ENCODE measurements at regions not wholly inside any gene's neighbourhood (a gene's known extent, or its start where the extent isn't known, plus 50 kb on each side); places are given as distances from the start of the nearest gene placed in this dataset.

- H2AFZ ChIP-seq (ENCODE audit: low read length), result no peak overlapping the region
- TF ChIP-seq CTCF (conservative IDR thresholded peaks at IDR 0.05; ENCODE audit: low read length), result no peak
- no peak for TF ChIP-seq EZH2phosphoT487 (IDR thresholded peaks at IDR 0.05; ENCODE audit: borderline replicate concordance, low read depth, low read length)
- intact Hi-C loops (cut with micrococcal nuclease; ENCODE audit: unreplicated experiment), result no loop called here
- BruUV-seq (replicated peaks), result no TSS peak
- H4K20me1 ChIP-seq (ENCODE audit: insufficient read depth, low read length), result no peaks in the 10 kb centered on the region
- H3K9me3 ChIP-seq (ENCODE audit: low read length), result no peaks in the 10 kb centered on the region
- H3K4me2 ChIP-seq (ENCODE audit: low read length), result no peak overlapping the region
- H3K79me2 ChIP-seq (ENCODE audit: insufficient read depth, low read depth, low read length), result no peaks in the 10 kb centered on the region
- no peak overlapping the region for H3K4me3 ChIP-seq (ENCODE audit: low read depth, low read length, poor library complexity, severe bottlenecking)
- DNase-seq (ENCODE audit: low spot score), result no peak
- ChIA-PET CTCF (ENCODE audit: unreplicated experiment) (no interaction called here), POLR2A (no interaction called here)
- H3K36me3 ChIP-seq (ENCODE audit: insufficient read depth, low read length), result no peaks in the 10 kb centered on the region
- H3K27ac ChIP-seq (ENCODE audit: low read depth, low read length, poor library complexity, severe bottlenecking), result no peak overlapping the region
- no peaks in the 10 kb centered on the region for H3K4me1 ChIP-seq (ENCODE audit: insufficient read depth, low read length, poor library complexity, severe bottlenecking)
- no peaks in the 10 kb centered on the region for H3K9me2 ChIP-seq (ENCODE audit: insufficient read depth, low read length)
Measured at GRCh38 chr20:11111191-11111590, 437.4 kb upstream of the JAG1 start.

- BruUV-seq (replicated peaks), result no TSS peak
- DNase-seq (ENCODE audit: low spot score), result no peak
- Histone ChIP-seq H3K4me3 (ENCODE audit: low read depth, low read length, poor library complexity, severe bottlenecking) (no peak overlapping the region), H3K27ac (ENCODE audit: low read depth, low read length, poor library complexity, severe bottlenecking) (no peak overlapping the region), H3K4me1 (ENCODE audit: insufficient read depth, low read length, poor library complexity, severe bottlenecking) (no peaks in the 10 kb centered on the region), H3K4me2 (ENCODE audit: low read length) (no peak overlapping the region), H3K9me3 (ENCODE audit: low read length) (no peaks in the 10 kb centered on the region), H2AFZ (ENCODE audit: low read length) (no peak overlapping the region), H3K79me2 (ENCODE audit: insufficient read depth, low read depth, low read length) (no peaks in the 10 kb centered on the region), H3K36me3 (ENCODE audit: insufficient read depth, low read length) (no peaks in the 10 kb centered on the region), H3K9me2 (ENCODE audit: insufficient read depth, low read length) (no peaks in the 10 kb centered on the region), H4K20me1 (ENCODE audit: insufficient read depth, low read length) (no peaks in the 10 kb centered on the region)
- CTCF ChIA-PET (ENCODE audit: unreplicated experiment), result no interaction called here
- intact Hi-C loops (cut with micrococcal nuclease; ENCODE audit: unreplicated experiment), result no loop called here
- POLR2A ChIA-PET, result no interaction called here
- TF ChIP-seq EZH2phosphoT487 (IDR thresholded peaks at IDR 0.05; ENCODE audit: borderline replicate concordance, low read depth, low read length), result no peak
- no peak for TF ChIP-seq CTCF (conservative IDR thresholded peaks at IDR 0.05; ENCODE audit: low read length)
Measured at GRCh38 chr20:11112832-11113231, 439.0 kb upstream of the JAG1 start.

GRCh38 chr20:11114382-11114781, 440.6 kb upstream of the JAG1 start:
- H3K36me3 ChIP-seq (ENCODE audit: insufficient read depth, low read length), result no peaks in the 10 kb centered on the region
- intact Hi-C loops (cut with micrococcal nuclease; ENCODE audit: unreplicated experiment), result no loop called here
- H3K27ac ChIP-seq (ENCODE audit: low read depth, low read length, poor library complexity, severe bottlenecking), result no peak overlapping the region
- no peak overlapping the region for H3K4me3 ChIP-seq (ENCODE audit: low read depth, low read length, poor library complexity, severe bottlenecking)
- H3K79me2 ChIP-seq (ENCODE audit: insufficient read depth, low read depth, low read length), result no peaks in the 10 kb centered on the region
- no peaks in the 10 kb centered on the region for H3K4me1 ChIP-seq (ENCODE audit: insufficient read depth, low read length, poor library complexity, severe bottlenecking)
- CTCF ChIA-PET (ENCODE audit: unreplicated experiment), result no interaction called here
- H3K9me3 ChIP-seq (ENCODE audit: low read length), result no peaks in the 10 kb centered on the region
- TF ChIP-seq EZH2phosphoT487 (IDR thresholded peaks at IDR 0.05; ENCODE audit: borderline replicate concordance, low read depth, low read length) (no peak), CTCF (conservative IDR thresholded peaks at IDR 0.05; ENCODE audit: low read length) (no peak)
- no peak overlapping the region for H2AFZ ChIP-seq (ENCODE audit: low read length)
- no peak overlapping the region for H3K4me2 ChIP-seq (ENCODE audit: low read length)
- no peaks in the 10 kb centered on the region for H4K20me1 ChIP-seq (ENCODE audit: insufficient read depth, low read length)
- BruUV-seq (replicated peaks), result no TSS peak
- DNase-seq (ENCODE audit: low spot score), result no peak
- POLR2A ChIA-PET, result no interaction called here
- H3K9me2 ChIP-seq (ENCODE audit: insufficient read depth, low read length), result no peaks in the 10 kb centered on the region
